Endothelial cell (in vitro differentiated cells): ENCODE measurements at regions not wholly inside any gene's neighbourhood (a gene's known extent, or its start where the extent isn't known, plus 50 kb on each side); places are given as distances from the start of the nearest gene placed in this dataset.

Source experiments
- DNase-seq: peaks from one replicate; pipeline ENCODE4 v3.0.0; 2021; ENCODE audit warnings: low spot score
- H3K27ac Mint-ChIP-seq: one replicate; pipeline ENCODE4 v1.8.0; 2021; ENCODE audit warnings: mixed read lengths, inconsistent platforms; ENCODE audit not compliant: unreplicated experiment
- H3K27me3 Mint-ChIP-seq: one replicate; pipeline ENCODE4 v1.8.0; 2021; ENCODE audit warnings: mild to moderate bottlenecking, moderate library complexity, mixed read lengths, inconsistent platforms; ENCODE audit not compliant: unreplicated experiment
- H3K36me3 Mint-ChIP-seq: one replicate; pipeline ENCODE4 v1.8.0; 2021; ENCODE audit warnings: mild to moderate bottlenecking, low read depth, mixed read lengths, inconsistent platforms; ENCODE audit not compliant: unreplicated experiment
- H3K4me1 Mint-ChIP-seq: one replicate; pipeline ENCODE4 v1.8.0; 2021; ENCODE audit warnings: mild to moderate bottlenecking, mixed read lengths, inconsistent platforms; ENCODE audit not compliant: unreplicated experiment
- H3K4me3 Mint-ChIP-seq: one replicate; pipeline ENCODE4 v1.8.0; 2021; ENCODE audit warnings: mild to moderate bottlenecking, mixed read lengths, inconsistent platforms; ENCODE audit not compliant: unreplicated experiment
- H3K9me3 Mint-ChIP-seq: one replicate; pipeline ENCODE4 v1.8.0; 2021; ENCODE audit warnings: mixed read lengths, inconsistent platforms; ENCODE audit not compliant: unreplicated experiment
- TF ChIP-seq, protein P1 (sequence below): fragments of 200-600 bp; sonication (generic); IDR thresholded peaks from one replicate; pipeline ENCODE4 v1.5.0; 2021; ENCODE audit warnings: antibody characterized with exemption; ENCODE audit not compliant: unreplicated experiment

DNA sequence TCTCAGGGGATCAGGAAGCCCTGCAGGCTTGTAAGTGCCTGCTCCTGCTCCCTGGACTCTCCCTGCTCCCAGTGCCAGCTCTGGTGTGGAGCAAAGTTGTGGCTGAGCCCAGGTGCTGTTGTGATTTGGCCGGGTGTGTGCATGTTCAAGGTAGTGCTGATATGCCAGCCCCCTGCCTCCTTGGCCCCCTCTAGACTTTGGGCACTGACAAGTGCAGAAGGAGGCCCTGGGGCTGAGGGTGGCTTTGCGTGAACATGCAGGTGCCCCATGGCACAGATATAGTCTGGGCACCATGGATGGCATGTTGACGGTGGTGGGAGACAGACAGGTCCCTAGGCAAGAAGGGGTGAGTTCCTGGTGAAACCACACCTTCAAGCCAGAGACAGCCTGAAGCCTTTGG is 441.6 kb upstream of the CDH8 start:
- Mint-ChIP-seq H3K4me3 (no peak overlapping the region), H3K27me3 (peaks cover 1% of the 10 kb centered on the region), H3K27ac (no peak overlapping the region), H3K9me3 (peaks cover 16% of the 10 kb centered on the region), H3K4me1 (no peaks in the 10 kb centered on the region), H3K36me3 (no peaks in the 10 kb centered on the region)
- no peak for DNase-seq
- TF ChIP-seq, protein P1, sequence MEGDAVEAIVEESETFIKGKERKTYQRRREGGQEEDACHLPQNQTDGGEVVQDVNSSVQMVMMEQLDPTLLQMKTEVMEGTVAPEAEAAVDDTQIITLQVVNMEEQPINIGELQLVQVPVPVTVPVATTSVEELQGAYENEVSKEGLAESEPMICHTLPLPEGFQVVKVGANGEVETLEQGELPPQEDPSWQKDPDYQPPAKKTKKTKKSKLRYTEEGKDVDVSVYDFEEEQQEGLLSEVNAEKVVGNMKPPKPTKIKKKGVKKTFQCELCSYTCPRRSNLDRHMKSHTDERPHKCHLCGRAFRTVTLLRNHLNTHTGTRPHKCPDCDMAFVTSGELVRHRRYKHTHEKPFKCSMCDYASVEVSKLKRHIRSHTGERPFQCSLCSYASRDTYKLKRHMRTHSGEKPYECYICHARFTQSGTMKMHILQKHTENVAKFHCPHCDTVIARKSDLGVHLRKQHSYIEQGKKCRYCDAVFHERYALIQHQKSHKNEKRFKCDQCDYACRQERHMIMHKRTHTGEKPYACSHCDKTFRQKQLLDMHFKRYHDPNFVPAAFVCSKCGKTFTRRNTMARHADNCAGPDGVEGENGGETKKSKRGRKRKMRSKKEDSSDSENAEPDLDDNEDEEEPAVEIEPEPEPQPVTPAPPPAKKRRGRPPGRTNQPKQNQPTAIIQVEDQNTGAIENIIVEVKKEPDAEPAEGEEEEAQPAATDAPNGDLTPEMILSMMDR = no peak

DNA sequence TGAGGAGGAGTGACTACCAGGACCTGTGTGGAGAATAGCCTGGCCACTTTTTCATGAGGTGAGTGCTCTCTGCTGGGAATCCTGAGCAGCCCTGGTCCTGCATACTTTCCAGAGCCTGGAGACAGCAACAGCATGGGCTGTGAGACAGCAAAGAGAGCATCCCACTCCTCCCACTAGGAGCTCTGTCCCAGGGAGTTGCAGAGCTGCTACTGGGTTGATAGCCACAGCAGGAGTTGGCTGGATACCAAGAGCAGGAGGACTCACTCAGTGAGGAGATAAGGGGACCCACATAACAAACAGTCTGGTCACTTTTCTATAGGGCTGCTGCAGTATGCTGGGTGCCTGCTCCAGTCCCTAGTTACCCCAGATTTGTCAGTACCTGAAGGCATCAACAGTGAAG is 439.3 kb upstream of the CDH8 start:
- Mint-ChIP-seq H3K9me3 (peaks cover 20% of the 10 kb centered on the region), H3K4me3 (no peak overlapping the region), H3K27me3 (peaks cover 3% of the 10 kb centered on the region)

DNA sequence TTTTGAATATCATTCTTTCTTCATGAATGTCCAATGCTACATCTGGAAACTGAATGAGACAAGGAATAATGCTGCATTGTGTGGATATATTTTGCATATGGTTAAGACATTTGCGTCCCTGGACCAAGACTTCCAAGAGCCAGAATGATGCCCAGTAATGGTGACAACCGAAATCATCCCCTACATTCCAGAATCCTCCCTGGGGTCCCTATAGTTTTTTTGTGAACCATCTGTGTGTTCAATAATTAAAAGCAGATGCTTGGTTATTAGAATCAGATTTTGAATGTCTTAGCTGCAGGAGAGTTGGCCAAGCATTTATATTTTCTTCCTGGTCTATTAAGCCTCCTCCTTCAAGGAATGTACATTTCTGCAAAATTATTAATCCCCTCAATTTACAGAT is 426.7 kb upstream of the CDH8 start:
- Mint-ChIP-seq H3K36me3 (no peaks in the 10 kb centered on the region), H3K27me3 (no peaks in the 10 kb centered on the region), H3K4me3 (no peak overlapping the region), H3K9me3 (no peaks in the 10 kb centered on the region), H3K27ac (no peak overlapping the region), H3K4me1 (no peaks in the 10 kb centered on the region)
- DNase-seq = no peak
- TF ChIP-seq, protein P1 = no peak

More for the DNA sequence above, 439.3 kb upstream of the CDH8 start:
- TF ChIP-seq, protein P1 = no peak
- H3K36me3 Mint-ChIP-seq = no peaks in the 10 kb centered on the region
- no peak for DNase-seq
- no peak overlapping the region for H3K27ac Mint-ChIP-seq
- no peaks in the 10 kb centered on the region for H3K4me1 Mint-ChIP-seq

DNA sequence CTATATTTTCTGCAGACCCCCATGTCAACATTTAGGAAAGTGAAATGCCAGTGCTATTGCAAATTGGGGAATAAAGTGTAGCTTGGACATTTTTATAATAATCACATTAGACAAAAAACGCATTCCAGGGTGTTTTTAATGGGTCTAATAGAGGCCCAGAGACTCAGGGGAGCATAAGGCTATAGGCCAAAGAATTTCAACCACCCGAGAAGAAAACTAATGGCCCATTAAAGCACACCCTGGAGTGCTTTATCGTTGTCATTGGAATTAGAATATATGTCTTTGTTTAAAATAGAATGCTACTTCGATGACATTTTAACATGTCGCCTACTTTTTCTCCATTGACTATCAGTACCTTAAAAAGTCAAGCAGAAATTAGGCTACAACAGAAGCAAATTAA is 414.1 kb upstream of the CDH8 start:
- Mint-ChIP-seq H3K36me3 (no peaks in the 10 kb centered on the region), H3K4me1 (peaks cover 2% of the 10 kb centered on the region), H3K27ac (no peak overlapping the region), H3K9me3 (no peaks in the 10 kb centered on the region), H3K27me3 (no peaks in the 10 kb centered on the region), H3K4me3 (no peak overlapping the region)
- DNase-seq = no peak
- TF ChIP-seq, protein P1 = no peak

DNA sequence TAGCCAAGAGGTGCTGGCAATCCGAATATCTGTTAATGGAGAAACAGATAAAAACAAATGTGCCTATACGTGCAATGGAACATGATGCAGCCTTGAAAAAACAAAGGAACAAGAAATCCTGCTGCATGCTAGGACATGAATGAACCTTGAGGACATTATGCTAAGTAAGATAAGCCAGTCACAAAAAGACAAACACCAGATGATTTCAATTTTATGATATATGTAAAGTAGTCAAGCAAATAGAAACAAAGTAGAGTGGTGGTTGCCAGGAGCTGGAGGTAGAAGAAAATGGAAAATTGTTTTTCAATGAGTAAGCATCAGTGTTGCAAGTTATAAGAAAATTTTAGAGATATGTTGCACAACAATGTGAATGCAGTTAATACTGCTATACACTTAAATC is 409.7 kb upstream of the CDH8 start:
- H3K4me3 Mint-ChIP-seq = no peak overlapping the region

More for the DNA sequence above, 409.7 kb upstream of the CDH8 start:
- H3K9me3 Mint-ChIP-seq = no peaks in the 10 kb centered on the region
- H3K27ac Mint-ChIP-seq = no peak overlapping the region
- TF ChIP-seq, protein P1 = no peak
- H3K36me3 Mint-ChIP-seq = no peaks in the 10 kb centered on the region
- no peaks in the 10 kb centered on the region for H3K27me3 Mint-ChIP-seq
- H3K4me1 Mint-ChIP-seq = peaks cover 5% of the 10 kb centered on the region
- DNase-seq = no peak
